LNCaP clone FGC (cell line): ENCODE measurements at regions not wholly inside any gene's neighbourhood (a gene's known extent, or its start where the extent isn't known, plus 50 kb on each side); places are given as distances from the start of the nearest gene placed in this dataset.

ENCODE experiments used
- DNase-seq: peaks from one replicate; pipeline ENCODE4 v3.0.0-alpha.2; 2011; ENCODE audit warnings: low read depth
- H3K4me3 ChIP-seq: 2 replicates; pipeline ENCODE4 v1.5.1; 2011; ENCODE audit warnings: mild to moderate bottlenecking, low read depth, low read length, control low read depth
- TF ChIP-seq, protein P1 (sequence below): IDR thresholded peaks from 2 replicates; pipeline ENCODE4 v1.5.1; 2012; ENCODE audit warnings: mild to moderate bottlenecking; ENCODE audit not compliant: control insufficient read depth, insufficient read depth; ENCODE audit errors: extremely low read depth

DNA sequence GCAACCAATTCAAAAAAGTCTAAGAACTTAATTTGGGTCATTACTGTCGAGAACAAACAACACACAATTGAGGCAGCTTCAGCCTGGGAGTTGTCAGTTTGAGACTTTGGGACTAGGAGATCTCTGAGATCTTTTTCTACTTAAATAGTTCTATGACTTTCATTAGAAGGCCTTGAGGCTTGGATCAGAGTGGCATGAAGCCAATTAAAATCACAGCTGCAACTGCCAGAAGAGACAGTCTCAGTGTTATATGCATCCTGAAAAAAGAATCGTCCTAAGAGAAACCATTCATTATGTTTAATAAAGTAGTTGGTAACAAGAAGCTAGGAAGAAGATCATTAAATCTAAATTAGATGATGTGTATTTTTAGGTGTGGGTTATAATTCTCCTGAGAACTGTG is 170.8 kb upstream of the RASSF8 start:
- no peak overlapping the region for H3K4me3 ChIP-seq
- TF ChIP-seq, protein P1, sequence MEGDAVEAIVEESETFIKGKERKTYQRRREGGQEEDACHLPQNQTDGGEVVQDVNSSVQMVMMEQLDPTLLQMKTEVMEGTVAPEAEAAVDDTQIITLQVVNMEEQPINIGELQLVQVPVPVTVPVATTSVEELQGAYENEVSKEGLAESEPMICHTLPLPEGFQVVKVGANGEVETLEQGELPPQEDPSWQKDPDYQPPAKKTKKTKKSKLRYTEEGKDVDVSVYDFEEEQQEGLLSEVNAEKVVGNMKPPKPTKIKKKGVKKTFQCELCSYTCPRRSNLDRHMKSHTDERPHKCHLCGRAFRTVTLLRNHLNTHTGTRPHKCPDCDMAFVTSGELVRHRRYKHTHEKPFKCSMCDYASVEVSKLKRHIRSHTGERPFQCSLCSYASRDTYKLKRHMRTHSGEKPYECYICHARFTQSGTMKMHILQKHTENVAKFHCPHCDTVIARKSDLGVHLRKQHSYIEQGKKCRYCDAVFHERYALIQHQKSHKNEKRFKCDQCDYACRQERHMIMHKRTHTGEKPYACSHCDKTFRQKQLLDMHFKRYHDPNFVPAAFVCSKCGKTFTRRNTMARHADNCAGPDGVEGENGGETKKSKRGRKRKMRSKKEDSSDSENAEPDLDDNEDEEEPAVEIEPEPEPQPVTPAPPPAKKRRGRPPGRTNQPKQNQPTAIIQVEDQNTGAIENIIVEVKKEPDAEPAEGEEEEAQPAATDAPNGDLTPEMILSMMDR, result no peak
- DNase-seq, result no peak

DNA sequence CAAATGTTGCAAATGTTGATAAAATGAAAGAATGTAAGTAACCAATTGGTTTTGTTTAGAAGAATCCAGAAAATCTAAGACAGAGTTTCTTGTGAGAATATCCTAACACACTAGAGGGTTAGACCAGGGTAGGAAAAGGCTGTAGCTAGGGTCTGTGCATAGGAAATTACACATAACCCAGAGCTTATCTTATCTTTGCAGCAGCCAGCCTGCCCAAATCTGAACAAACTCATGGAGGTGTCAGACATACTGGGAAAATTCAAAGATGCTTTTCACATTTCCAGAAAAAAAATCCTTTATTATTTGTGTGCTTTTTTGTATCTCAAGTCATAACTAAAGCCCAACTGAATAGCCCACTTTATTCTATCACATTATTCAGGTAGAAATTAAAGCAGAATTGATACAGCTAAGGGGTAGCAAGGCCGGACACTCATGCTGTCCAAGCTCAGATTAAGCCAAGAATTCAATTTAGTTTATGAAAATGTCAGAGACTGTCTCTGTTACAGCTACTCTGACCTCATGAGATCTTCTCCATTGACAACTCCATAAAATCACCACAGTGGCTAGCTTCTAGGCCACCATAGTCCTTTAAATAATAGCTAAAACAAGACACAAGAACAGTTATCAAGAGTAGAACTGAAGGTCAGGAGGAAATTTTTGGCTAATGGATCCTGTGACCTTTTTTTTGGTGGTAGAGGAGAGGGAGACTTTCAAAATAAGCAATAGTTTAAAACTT is 169.6 kb upstream of the RASSF8 start:
- H3K4me3 ChIP-seq, result no peak overlapping the region
- DNase-seq, result no peak
- TF ChIP-seq, protein P1, result no peak

DNA sequence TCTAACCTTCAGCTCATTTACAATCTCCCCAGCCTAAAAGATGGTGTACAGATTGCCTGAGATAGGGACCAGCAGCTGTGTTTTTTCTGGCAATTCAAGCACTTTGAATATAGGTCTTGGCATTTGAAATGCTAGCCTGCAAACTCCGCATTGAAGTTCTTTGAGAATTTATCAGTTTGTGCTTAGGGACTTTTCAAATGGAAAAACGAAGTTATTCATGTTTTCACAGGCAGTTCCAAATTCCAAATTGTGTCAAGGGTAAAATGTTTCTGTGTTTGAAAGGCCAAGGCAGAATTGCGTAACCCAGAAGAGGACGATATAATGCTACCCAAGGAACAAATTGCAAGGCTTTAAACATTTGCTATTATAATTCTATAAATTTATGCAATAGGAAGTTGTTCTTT is 168.9 kb upstream of the RASSF8 start:
- no peak for DNase-seq
- TF ChIP-seq, protein P1, result no peak
- no peak overlapping the region for H3K4me3 ChIP-seq

DNA sequence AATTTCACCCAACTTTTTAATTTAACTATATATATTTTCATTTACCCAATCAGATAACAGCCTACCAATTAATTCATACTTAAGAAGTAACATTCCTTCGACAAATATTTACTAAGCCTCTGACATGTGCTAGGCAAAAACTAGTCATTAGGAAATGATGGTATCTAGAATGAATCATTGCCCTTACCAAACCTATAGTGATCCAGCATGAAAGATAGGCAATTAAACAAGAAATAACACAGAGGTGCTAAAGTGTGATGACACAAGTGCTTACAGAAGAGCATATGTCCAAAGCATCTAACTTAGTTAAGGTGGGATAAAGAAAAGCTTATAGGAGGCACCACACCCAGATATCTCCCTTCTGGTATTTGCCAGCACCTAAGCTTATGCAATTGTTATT is 166.5 kb upstream of the RASSF8 start:
- DNase-seq, result no peak
- H3K4me3 ChIP-seq, result no peak overlapping the region
- TF ChIP-seq, protein P1, result no peak

DNA sequence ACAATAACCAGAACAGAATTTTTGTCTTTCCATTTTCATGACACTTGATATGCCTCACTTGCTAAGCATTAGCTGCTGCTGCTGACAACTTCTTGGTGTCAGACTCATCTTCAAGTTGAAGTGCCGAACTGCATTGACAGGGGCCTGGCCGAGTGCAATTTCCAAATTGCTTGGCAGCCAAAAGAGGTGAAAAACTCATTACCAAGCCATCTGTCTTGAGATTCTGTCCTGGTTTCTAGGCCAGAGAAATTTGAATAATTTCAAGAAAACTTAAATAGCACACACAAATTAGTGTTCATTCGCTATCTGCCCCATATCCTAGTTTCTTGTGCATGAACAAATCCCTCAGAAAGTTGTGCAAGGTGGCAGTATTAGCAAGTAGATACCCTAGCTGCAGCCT is 165.3 kb upstream of the RASSF8 start:
- H3K4me3 ChIP-seq, result no peak overlapping the region
- TF ChIP-seq, protein P1, result no peak
- no peak for DNase-seq

DNA sequence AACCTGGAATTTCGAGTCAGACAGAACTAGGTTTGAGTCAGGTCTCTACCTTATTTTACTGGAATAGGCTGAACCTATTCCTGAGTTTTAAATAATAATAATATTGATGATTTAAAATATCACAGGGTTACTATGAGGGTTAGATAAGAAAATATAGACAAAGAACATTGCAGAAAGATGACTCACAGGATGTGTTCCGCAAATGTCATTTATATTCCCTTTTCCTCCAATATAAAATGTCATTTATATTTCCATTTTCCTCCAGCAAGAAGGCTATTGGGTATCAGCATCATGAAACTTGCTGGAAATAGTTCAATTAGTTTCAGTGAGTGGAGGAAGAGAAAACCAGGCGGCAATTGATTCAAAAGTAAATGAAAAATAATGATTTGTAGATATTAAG is 163.9 kb upstream of the RASSF8 start:
- no peak overlapping the region for H3K4me3 ChIP-seq
- DNase-seq, result no peak
- TF ChIP-seq, protein P1, result no peak

DNA sequence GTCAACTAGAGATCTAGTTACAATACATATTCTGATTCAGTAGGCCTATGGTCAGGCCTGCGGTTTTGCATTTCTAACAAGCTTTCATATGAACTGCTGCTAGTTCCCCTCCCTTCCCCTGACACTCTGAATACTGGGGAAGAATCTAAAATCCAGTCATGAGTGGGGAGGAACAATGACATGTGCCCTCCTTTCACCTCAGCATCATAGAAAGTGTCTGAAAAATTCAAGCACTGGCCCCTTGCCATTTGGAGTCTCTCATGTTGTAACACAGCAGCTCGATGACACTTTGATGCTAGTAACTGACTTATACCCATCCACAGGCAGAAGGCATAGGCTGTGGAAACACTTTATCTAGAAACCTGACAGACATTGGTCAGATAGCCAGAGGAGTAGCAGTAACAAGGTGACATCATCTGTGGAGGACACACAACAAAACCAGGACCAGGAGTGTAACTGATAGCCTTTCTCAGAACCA is 161.9 kb upstream of the RASSF8 start:
- no peak for DNase-seq
- TF ChIP-seq, protein P1, result no peak

More for the DNA sequence above, 161.9 kb upstream of the RASSF8 start:
- H3K4me3 ChIP-seq, result no peak overlapping the region
